Prostate gland (tissue), 2 donors: ENCODE measurements at regions not wholly inside any gene's neighbourhood (a gene's known extent, or its start where the extent isn't known, plus 50 kb on each side); places are given as distances from the start of the nearest gene placed in this dataset.

Experiments
- DNase-seq: peaks from one replicate; pipeline ENCODE4 v3.0.0-alpha.2; 2019; ENCODE audit warnings: low spot score
- H3K27ac ChIP-seq, 2 donors: fragments of 200-600 bp; sonication (generic); 2 replicates each; pipeline ENCODE4 v1.5.1; 2017 to 2019
- H3K27me3 ChIP-seq: fragments of 200-600 bp; sonication (generic); replicated peaks from 2 replicates; pipeline ENCODE4 v1.5.1; 2019; ENCODE audit not compliant: insufficient read depth
- H3K36me3 ChIP-seq, 2 donors: fragments of 200-600 bp; sonication (generic); 1 replicate in 1 of 2; 2 replicates in 1 of 2; pipeline versions ENCODE4 v1.5.1 to v1.8.1; 2017 to 2019
- H3K4me1 ChIP-seq: fragments of 200-600 bp; sonication (generic); replicated peaks from 2 replicates; pipeline ENCODE4 v1.5.1; 2019
- H3K4me3 ChIP-seq, 2 donors: fragments of 200-600 bp; sonication (generic); 2 replicates each; pipeline ENCODE4 v1.5.1; 2017 to 2019
- H3K9me3 ChIP-seq: fragments of 200-600 bp; sonication (generic); 2 replicates; pipeline ENCODE4 v1.5.1; 2017
- POLR2A ChIP-seq: fragments of 450-650 bp; IDR thresholded peaks from one replicate; pipeline ENCODE4 v1.6.1; 2016; ENCODE audit warnings: antibody characterized with exemption, mild to moderate bottlenecking
- POLR2AphosphoS5 ChIP-seq: sonication (generic); formaldehyde crosslinking; IDR thresholded peaks from one replicate; pipeline ENCODE4 v1.6.1; 2017; ENCODE audit warnings: antibody characterized with exemption
- WGBS: methylation state at CpG from one replicate; pipeline ENCODE4 v1.1.5; 2018; 5-methylcytosine and 5-hydroxymethylcytosine counted together
- intact Hi-C: fragments of 100-400 bp; cut with DNase I; formaldehyde crosslinking; loops from one replicate; pipeline ENCODE4 v1.14.2; 2022
- TF ChIP-seq, protein P1 (sequence below), 4 experiments: fragments of 200-600 bp in 2 of 4; fragments of 450-650 bp in 2 of 4; sonication (generic) in 2 of 4; IDR thresholded peaks; 1 replicate in 3 of 4; 2 replicates in 1 of 4; pipeline ENCODE4 v1.5.1; 2016 to 2019; ENCODE audit warnings: antibody characterized with exemption in 4 of 4, mild to moderate bottlenecking in 2 of 4, moderate library complexity in 2 of 4

DNA sequence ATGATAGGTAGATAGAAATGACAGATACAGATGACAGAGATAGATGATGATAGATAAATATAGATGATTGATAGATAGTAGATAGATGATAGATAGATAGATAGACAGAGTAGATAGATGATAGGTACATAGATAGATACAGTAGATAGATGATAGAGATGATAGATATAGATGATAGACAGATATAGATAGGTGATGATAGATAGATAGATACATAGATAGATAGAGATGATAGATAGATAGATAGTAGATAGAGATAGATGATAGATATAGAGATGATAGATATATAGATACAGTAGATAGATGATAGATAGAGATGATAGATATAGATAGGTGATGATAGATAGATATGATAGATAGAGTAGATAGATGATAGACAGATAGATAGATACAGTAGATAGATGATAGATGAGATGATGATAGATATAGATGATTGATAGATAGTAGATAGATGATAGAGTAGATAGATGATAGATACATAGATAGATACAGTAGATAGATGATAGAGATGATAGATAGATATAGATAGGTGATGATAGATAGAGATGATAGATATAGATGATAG, 95.7 kb upstream of the SMIM23 start:
- H3K36me3 ChIP-seq: no peaks in the 10 kb centered on the region
- no peaks in the 10 kb centered on the region for H3K9me3 ChIP-seq
- no peak overlapping the region for H3K27ac ChIP-seq
- no peaks in the 10 kb centered on the region for H3K27me3 ChIP-seq
- TF ChIP-seq, protein P1, sequence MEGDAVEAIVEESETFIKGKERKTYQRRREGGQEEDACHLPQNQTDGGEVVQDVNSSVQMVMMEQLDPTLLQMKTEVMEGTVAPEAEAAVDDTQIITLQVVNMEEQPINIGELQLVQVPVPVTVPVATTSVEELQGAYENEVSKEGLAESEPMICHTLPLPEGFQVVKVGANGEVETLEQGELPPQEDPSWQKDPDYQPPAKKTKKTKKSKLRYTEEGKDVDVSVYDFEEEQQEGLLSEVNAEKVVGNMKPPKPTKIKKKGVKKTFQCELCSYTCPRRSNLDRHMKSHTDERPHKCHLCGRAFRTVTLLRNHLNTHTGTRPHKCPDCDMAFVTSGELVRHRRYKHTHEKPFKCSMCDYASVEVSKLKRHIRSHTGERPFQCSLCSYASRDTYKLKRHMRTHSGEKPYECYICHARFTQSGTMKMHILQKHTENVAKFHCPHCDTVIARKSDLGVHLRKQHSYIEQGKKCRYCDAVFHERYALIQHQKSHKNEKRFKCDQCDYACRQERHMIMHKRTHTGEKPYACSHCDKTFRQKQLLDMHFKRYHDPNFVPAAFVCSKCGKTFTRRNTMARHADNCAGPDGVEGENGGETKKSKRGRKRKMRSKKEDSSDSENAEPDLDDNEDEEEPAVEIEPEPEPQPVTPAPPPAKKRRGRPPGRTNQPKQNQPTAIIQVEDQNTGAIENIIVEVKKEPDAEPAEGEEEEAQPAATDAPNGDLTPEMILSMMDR (IDR thresholded peaks at IDR 0.05): no peak
- TF ChIP-seq POLR2A: no peak
- TF ChIP-seq POLR2AphosphoS5: no peak
- H3K4me1 ChIP-seq: no peaks in the 10 kb centered on the region
- intact Hi-C loops: no loop called here
- no peak overlapping the region for H3K4me3 ChIP-seq
- no peak for DNase-seq

DNA sequence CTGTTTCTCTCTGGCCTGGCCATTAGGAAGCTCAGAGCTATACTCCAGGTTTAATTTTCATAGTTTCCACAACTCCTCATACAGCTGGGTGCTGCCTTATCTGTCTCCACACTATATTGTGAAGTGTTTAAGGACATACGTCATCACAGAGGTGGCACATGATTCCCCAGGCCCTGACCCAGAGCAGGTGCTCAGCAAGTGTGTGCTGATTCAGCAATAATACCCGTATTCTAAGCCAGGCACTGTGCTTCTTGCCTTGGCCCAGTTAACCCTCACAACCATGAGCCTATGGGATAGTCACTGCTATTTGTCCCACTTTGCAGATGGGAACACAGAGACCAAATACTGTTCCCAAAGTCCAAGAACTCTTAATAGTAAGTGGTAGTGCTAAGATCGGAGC, 93.5 kb upstream of the SMIM23 start:
- Histone ChIP-seq H3K36me3 (no peaks in the 10 kb centered on the region), H3K4me1 (no peaks in the 10 kb centered on the region), H3K4me3 (no peak overlapping the region), H3K27ac (no peak overlapping the region), H3K27me3 (no peaks in the 10 kb centered on the region), H3K9me3 (no peaks in the 10 kb centered on the region)
- intact Hi-C loops: no loop called here
- whole genome bisulfite sequencing: 57% methylated on average over 3 of the region's 3 CpGs
- TF ChIP-seq, protein P1 (IDR thresholded peaks at IDR 0.05): no peak
- no peak for TF ChIP-seq POLR2A
- TF ChIP-seq POLR2AphosphoS5: no peak
- no peak for DNase-seq

DNA sequence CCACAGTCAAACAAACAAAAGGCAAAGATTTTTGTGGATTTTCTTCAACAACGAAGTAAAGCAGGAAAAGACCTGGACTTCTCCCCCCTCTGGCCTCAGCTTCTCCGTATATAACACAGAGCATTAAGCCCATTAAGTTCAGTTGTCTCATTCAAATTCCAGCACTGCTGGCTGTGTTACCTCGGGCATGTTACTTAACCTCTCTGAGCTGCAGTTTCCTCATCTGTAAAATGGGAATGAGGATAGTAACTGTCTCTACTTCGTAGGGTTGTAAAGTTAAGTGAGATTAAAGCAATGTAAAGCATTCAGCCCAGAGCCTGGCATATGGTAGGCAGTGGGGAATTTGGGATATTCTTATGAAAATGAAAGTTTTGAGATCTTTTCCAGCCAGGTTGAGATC, 92.7 kb upstream of the SMIM23 start:
- Histone ChIP-seq H3K27ac (no peak overlapping the region), H3K4me1 (no peaks in the 10 kb centered on the region), H3K9me3 (no peaks in the 10 kb centered on the region), H3K36me3 (no peaks in the 10 kb centered on the region), H3K27me3 (no peaks in the 10 kb centered on the region), H3K4me3 (no peak overlapping the region)
- WGBS: 89% methylated on average over 4 of the region's 4 CpGs
- no peak for TF ChIP-seq POLR2AphosphoS5
- DNase-seq: no peak
- intact Hi-C loops: no loop called here

DNA sequence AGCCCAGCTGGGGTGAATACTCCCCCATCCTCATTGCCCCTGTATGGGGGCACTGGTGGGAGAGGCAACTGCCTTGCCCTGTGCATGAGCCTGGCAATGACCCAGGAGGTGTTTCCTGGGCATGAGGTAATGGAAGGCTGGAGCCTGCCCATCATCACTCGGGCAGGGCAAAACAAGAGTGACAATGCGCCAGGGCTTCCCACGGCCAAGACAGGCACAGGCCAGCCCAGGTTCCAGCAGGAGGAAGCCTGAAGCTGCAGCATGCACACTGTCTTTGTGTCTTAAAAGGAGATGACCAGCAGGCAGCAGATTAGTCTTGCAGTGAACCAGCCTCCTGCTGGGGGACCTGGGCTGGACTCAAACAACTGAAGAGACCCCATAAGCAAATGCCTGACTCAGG, 92.2 kb upstream of the SMIM23 start:
- intact Hi-C loops: no loop called here
- TF ChIP-seq, protein P1 (IDR thresholded peaks at IDR 0.05): no peak
- TF ChIP-seq POLR2AphosphoS5: no peak
- no peak for TF ChIP-seq POLR2A
- no peak for DNase-seq
- Histone ChIP-seq H3K9me3 (no peaks in the 10 kb centered on the region), H3K36me3 (no peaks in the 10 kb centered on the region), H3K27me3 (no peaks in the 10 kb centered on the region), H3K4me3 (no peak overlapping the region), H3K27ac (no peak overlapping the region), H3K4me1 (no peaks in the 10 kb centered on the region)
- WGBS: 27% methylated on average over 3 of the region's 3 CpGs

DNA sequence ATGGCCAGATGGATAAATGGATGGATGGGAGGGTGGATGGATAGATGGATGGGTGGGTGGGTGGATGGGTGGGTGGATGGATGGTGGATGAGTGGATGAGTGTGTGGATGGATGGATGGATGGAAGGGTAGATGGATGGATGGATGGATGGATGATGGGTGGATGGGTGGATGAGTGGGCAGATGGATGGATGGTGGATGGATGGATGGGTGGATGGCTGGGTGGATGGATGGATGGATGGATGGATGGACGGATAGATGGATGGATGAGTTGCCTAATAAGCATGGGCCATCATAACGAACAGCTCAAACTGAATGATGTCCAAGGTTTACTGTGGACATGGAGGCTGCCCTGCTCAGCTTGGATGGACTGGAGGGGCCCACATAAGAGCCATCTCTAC, 89.8 kb upstream of the SMIM23 start:
- Histone ChIP-seq H3K36me3 (no peaks in the 10 kb centered on the region), H3K27me3 (no peaks in the 10 kb centered on the region), H3K4me3 (no peak overlapping the region), H3K9me3 (no peaks in the 10 kb centered on the region), H3K4me1 (no peaks in the 10 kb centered on the region), H3K27ac (no peak overlapping the region)
- no peak for DNase-seq
- intact Hi-C loops: no loop called here
- 92% methylated on average over 2 of the region's 2 CpGs for WGBS
- TF ChIP-seq POLR2A (no peak), POLR2AphosphoS5 (no peak)
- TF ChIP-seq, protein P1 (IDR thresholded peaks at IDR 0.05): no peak
